Mesodermal cell (in vitro differentiated cells): ENCODE measurements at regions not wholly inside any gene's neighbourhood (a gene's known extent, or its start where the extent isn't known, plus 50 kb on each side); places are given as distances from the start of the nearest gene placed in this dataset.
A peak's percentile ranks its signal among the peaks of the same experiment; 100 is the strongest.

ENCODE experiments used
- H3K27ac ChIP-seq: 2 replicates; pipeline ENCODE4 v1.7.0; 2013; ENCODE audit warnings: mild to moderate bottlenecking, low read depth, low read length, moderate library complexity; ENCODE audit not compliant: severe bottlenecking
- H3K36me3 ChIP-seq: 2 replicates; pipeline ENCODE4 v1.7.1; 2013; ENCODE audit warnings: mild to moderate bottlenecking, low read length, moderate library complexity; ENCODE audit not compliant: control insufficient read depth, insufficient read depth
- H3K4me1 ChIP-seq: one replicate; pipeline ENCODE4 v1.7.1; 2013; ENCODE audit warnings: mild to moderate bottlenecking, low read length; ENCODE audit not compliant: insufficient read depth, control insufficient read depth, poor library complexity, severe bottlenecking
- H3K4me3 ChIP-seq: 2 replicates; pipeline ENCODE4 v1.7.0; 2013; ENCODE audit warnings: low read length, control low read depth, mild to moderate bottlenecking; ENCODE audit not compliant: insufficient read depth, poor library complexity, severe bottlenecking; ENCODE audit errors: extremely low read depth
- H3K9me3 ChIP-seq: 2 replicates; pipeline ENCODE4 v1.7.1; 2013; ENCODE audit warnings: mild to moderate bottlenecking, low read length, moderate library complexity; ENCODE audit not compliant: control insufficient read depth
- WGBS, 2 experiments: methylation state at CpG; one replicate each; pipeline ENCODE4 v1.1.5; 2013; ENCODE audit warnings: missing lambda C conversion rate in 2 of 2; ENCODE audit not compliant: insufficient coverage in 2 of 2; 5-methylcytosine and 5-hydroxymethylcytosine counted together

- Histone ChIP-seq H3K4me1 (peaks cover 4% of the 10 kb centered on the region), H3K36me3 (no peaks in the 10 kb centered on the region), H3K9me3 (no peaks in the 10 kb centered on the region), H3K27ac (no peak overlapping the region), H3K4me3 (no peak overlapping the region)
Measured at GRCh38 chr18:31213641-31214040, 51.0 kb upstream of the DSC1 start.

DNA sequence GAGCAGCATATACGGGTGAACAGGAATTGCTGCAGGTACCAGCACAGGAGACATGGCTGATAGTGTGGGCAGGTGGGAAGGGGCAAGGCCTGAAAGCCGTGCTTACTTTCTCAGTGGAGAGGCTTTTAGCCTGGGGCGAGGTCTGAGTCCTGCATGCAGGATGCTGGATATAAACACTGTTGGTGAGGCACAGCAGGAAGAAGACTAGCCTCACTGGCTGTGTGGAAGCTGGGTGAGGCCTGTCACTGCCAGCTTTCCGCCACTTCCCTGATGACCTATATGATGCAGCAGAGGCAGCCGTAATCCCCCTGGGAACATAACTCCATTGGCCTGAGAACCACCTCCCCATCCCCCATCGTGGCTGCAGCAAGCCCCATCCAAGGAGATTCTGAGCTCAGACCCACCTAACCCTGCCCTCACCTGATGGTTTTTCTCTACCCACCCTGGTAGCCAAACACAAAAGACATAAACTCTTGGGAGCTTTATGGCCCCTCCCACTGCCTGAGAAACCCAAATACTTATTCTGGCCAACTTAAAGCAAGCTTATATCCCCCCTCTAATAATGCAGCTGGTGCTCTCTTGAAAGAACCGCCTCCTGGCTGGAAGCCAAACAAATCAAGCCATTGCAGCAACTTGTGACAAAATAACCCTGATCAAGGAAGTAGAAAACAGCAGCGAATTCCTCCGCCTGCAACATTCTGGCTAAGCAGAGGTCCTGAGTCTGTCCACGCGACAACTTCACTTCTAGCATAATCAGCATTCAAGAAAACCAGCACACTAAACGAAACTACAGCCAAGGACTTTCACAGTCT, 54.6 kb upstream of the DSC1 start:
- Histone ChIP-seq H3K4me1 (peaks cover 4% of the 10 kb centered on the region), H3K4me3 (no peak overlapping the region), H3K27ac (no peak overlapping the region), H3K36me3 (no peaks in the 10 kb centered on the region), H3K9me3 (no peaks in the 10 kb centered on the region)
- WGBS, 2 experiments: 83 to 93% methylated on average over 10 to 12 of the region's 12 CpGs

DNA sequence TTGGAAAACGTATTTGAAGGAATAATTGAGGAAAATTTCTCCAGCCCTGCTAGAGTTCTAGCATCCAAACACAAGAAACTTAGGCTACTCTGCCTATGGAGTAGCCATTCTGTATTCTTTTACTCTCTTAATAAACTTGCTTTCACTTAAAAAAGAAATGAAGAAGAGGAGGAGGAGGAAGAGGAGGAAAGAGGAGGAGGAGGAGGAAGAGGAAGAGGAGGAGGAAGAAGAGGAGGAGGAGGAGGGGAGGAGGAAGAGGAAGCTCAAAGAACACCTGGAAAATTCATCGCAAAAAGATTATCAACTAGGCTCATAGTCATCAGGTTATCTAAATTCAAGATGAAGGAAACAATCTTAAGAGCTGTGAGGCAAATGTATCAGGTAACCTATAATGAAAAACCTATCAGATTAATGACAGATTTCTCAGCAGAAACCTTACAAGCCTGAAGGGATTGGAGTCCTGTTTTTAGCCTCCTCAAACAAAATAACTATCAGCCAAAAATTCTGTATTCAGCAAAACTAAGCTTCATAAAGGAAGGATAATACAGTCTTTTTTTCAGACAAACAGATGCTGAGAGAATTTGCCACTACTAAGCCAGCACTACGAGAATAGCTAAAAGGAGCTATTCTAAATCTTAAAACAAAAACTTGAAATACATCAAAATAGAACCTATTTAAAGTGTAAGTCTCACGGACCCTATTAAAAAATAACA, 56.2 kb upstream of the DSC1 start:
- Histone ChIP-seq H3K36me3 (no peaks in the 10 kb centered on the region), H3K4me1 (peaks cover 4% of the 10 kb centered on the region), H3K27ac (no peak overlapping the region), H3K4me3 (no peak overlapping the region), H3K9me3 (no peaks in the 10 kb centered on the region)
- no CpG with 5 or more reads among the region's 4 CpGs for WGBS, 2 experiments

DNA sequence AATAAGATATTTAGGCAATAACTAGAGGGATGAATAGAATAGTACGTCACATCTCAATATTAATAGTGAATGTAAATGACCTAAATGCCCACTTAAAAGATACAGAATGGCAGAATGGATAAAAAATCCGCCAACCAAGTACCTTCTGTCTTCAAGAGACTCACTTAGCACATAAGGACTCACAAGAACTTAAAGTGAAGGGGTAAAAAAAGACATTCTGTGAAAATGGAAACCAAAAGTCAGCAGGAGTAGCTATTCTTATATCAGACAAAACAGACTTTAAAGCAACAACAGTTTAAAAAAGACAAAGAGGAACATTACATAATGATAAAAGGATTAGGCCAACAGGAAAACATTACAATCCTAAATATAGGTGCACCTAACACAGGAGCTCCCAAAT, 56.7 kb upstream of the DSC1 start:
- H3K36me3 ChIP-seq: no peaks in the 10 kb centered on the region
- no peaks in the 10 kb centered on the region for H3K9me3 ChIP-seq
- H3K4me3 ChIP-seq: no peak overlapping the region
- no CpG with 5 or more reads among the region's 2 CpGs for WGBS, 2 experiments
- H3K27ac ChIP-seq: no peak overlapping the region
- H3K4me1 ChIP-seq: peaks cover 4% of the 10 kb centered on the region

- WGBS, 2 experiments: 91 to 96% methylated on average over 5 to 6 of the region's 6 CpGs
- H3K36me3 ChIP-seq: no peaks in the 10 kb centered on the region
- no peaks in the 10 kb centered on the region for H3K9me3 ChIP-seq
- no peak overlapping the region for H3K27ac ChIP-seq
- peaks cover 8% of the 10 kb centered on the region for H3K4me1 ChIP-seq
- no peak overlapping the region for H3K4me3 ChIP-seq
Measured at GRCh38 chr18:31223371-31223770, 60.7 kb upstream of the DSC1 start.

DNA sequence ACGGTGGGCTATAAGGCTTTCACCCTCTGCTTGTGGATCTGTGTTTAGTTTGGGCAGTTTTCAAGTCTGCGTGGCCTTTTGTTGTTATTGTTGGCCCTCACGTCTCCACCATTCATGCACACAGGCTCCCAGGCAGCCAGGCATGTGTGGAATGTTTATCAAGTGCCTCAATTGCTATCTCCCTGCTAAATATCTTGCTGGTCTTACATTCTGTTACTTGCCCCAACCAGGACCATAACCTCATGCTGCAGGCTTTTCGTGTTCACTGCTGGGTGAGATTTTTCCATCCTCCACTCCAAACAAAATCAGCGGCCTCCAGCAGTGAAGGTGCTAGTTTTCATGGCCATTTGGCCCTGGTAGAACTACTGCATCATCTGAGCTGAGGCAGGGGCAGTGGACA, 63.0 kb upstream of the DSC1 start:
- peak overlapping the region; percentile 90 for H3K27ac ChIP-seq
- 17 to 18% methylated on average over 2 to 3 of the region's 5 CpGs for WGBS, 2 experiments

DNA sequence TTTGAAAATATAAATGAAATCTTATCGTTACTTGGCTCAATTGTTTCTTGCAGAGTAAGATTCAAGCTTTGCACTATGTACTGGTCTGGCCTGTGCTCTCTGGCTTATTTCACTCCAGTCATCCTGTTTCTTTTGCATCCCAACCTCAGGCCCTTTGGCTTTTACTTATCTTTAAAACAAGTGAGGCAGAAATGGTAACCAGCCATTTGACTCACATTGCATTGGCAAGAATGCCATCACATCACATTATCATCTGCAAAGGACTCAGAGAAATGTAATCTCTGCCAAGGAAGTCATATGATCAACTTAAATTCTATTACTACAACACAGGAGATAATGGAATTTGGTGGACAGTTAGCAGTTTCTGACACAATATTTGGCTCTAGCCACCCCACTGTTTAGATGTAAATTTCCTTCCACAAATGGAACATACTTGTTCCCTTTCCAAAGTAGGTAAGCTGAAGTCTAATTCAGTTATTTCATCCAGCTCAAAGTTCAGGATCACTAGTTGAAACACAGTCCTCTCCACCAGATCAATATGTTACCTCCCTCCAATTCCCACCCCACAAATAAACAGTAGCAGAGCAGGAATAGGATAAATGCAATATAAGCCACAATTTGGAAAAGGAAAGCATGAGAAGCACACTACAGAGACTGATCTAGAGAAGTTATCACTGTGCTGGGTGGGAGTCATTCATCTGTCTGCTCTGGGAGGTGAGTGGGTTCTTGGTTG, 65.0 kb upstream of the DSC1 start:
- H3K27ac ChIP-seq: no peak overlapping the region
- peaks cover 8% of the 10 kb centered on the region for H3K4me1 ChIP-seq
- H3K4me3 ChIP-seq: no peak overlapping the region
- WGBS, 2 experiments: 100% methylated on average over 1 of the region's 1 CpG; no CpG with 5 or more reads in 1 of the 2 experiments
- no peaks in the 10 kb centered on the region for H3K9me3 ChIP-seq
- H3K36me3 ChIP-seq: no peaks in the 10 kb centered on the region

More for the DNA sequence above, 63.0 kb upstream of the DSC1 start:
- Histone ChIP-seq H3K4me3 (no peak overlapping the region), H3K36me3 (no peaks in the 10 kb centered on the region), H3K4me1 (peaks cover 8% of the 10 kb centered on the region), H3K9me3 (no peaks in the 10 kb centered on the region)

GRCh38 chr18:31229829-31230228, 67.2 kb upstream of the DSC1 start:
- Histone ChIP-seq H3K36me3 (no peaks in the 10 kb centered on the region), H3K4me1 (peaks cover 8% of the 10 kb centered on the region), H3K4me3 (no peak overlapping the region), H3K9me3 (no peaks in the 10 kb centered on the region), H3K27ac (no peak overlapping the region)
- no CpG with 5 or more reads among the region's 2 CpGs for whole genome bisulfite sequencing, 2 experiments

DNA sequence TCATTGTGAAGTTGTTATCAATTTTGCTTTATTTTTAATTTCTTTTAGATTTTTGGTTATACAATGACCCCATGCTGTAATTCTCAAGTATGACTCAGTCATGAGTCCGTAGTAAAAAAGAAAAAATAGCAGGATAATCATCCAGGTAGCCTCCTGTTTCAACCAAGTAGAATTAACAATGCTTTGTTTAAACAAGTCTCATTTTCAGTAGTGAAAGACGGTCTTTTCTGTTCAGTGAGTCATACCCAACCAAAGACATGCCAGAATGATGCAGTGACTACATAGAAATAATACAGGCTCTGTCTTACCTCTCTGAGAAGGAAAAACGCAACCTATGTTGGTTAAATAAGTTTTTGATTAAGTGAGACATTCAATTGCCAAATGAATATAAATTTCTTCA, 67.8 kb upstream of the DSC1 start:
- Histone ChIP-seq H3K36me3 (no peaks in the 10 kb centered on the region), H3K4me3 (no peak overlapping the region), H3K4me1 (peaks cover 8% of the 10 kb centered on the region), H3K27ac (no peak overlapping the region), H3K9me3 (no peaks in the 10 kb centered on the region)
- WGBS, 2 experiments: no CpG with 5 or more reads among the region's 3 CpGs

DNA sequence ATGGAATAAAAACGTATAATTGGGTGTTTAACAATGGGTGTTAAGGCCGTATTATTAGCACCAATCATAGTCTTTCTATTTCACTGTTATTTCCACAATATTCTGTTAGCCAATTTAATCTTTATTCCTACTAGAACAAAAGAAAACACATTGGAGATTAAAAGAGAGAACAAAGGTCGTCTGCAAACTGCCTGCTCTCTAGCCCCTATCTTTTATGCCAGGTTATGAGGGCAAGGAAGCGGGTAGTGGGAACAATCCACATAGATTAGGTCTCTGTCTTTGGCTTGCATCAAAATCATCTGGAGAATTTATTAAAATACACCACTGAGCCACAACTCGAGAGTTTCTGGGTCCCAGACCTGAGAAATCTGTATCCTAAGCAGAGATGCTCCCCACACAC, 69.4 kb upstream of the DSC1 start:
- no peaks in the 10 kb centered on the region for H3K9me3 ChIP-seq
- no peaks in the 10 kb centered on the region for H3K36me3 ChIP-seq
- H3K4me1 ChIP-seq: no peaks in the 10 kb centered on the region
- no peak overlapping the region for H3K27ac ChIP-seq
- H3K4me3 ChIP-seq: no peak overlapping the region
- no CpG with 5 or more reads among the region's 5 CpGs for WGBS, 2 experiments
